ENCODE measurements at regions not wholly inside any gene's neighbourhood (a gene's known extent, or its start where the extent isn't known, plus 50 kb on each side); places are given as distances from the start of the nearest gene placed in this dataset.

GRCh38 chr18:43341014-43341413 lies 63.7 kb upstream of the SYT4 start:
- no peak overlapping the region for H2AK5ac ChIP-seq (ENCODE audit: low read length, severe bottlenecking)
- no peak overlapping the region for H4K91ac ChIP-seq (ENCODE audit: low read length)
- H3K4me2 ChIP-seq (ENCODE audit: low read length, poor library complexity, severe bottlenecking) = no peak overlapping the region
- H2BK12ac ChIP-seq (ENCODE audit: low read length in 2 of 2) = no peak overlapping the region
- no peak overlapping the region for H3K4ac ChIP-seq (ENCODE audit: low read depth in 1 of 2, low read length in 2 of 2)
- H3K79me1 ChIP-seq (replicated peaks; ENCODE audit: low read length, poor library complexity, severe bottlenecking) = no peaks in the 10 kb centered on the region
- no peak overlapping the region for H3K23ac ChIP-seq (ENCODE audit: low read length in 2 of 2)
- no peak overlapping the region for H3K18ac ChIP-seq (ENCODE audit: low read depth in 1 of 2, low read length in 2 of 2)
- WGBS = 95% methylated on average over 3 of the region's 3 CpGs
- no peak overlapping the region for H3K14ac ChIP-seq (ENCODE audit: low read length in 2 of 2)
- no peak overlapping the region for H3K9ac ChIP-seq (ENCODE audit: low read length)
- H2BK15ac ChIP-seq (ENCODE audit: low read depth, poor library complexity, severe bottlenecking) = no peak overlapping the region
- no peak overlapping the region for H2BK120ac ChIP-seq (ENCODE audit: low read depth, low read length)
- no peak overlapping the region for H2BK5ac ChIP-seq (ENCODE audit: low read depth, low read length, poor library complexity, severe bottlenecking)
- no peak for DNase-seq
- H2AFZ ChIP-seq (ENCODE audit: low read depth, low read length) = no peak overlapping the region
- H3K9me3 ChIP-seq (ENCODE audit: control insufficient read depth, low read length) = no peaks in the 10 kb centered on the region
- no peaks in the 10 kb centered on the region for H3K4me1 ChIP-seq (ENCODE audit: control insufficient read depth, insufficient read depth, low read depth, low read length)
- no peaks in the 10 kb centered on the region for H3K27me3 ChIP-seq (ENCODE audit: control insufficient read depth in 1 of 2, insufficient read depth in 1 of 2, low read length in 2 of 2)
- H3K4me3 ChIP-seq (ENCODE audit: insufficient read depth in 1 of 2, low read depth in 1 of 2, low read length in 2 of 2) = no peak overlapping the region
- H3K36me3 ChIP-seq (ENCODE audit: control insufficient read depth in 1 of 2, insufficient read depth in 2 of 2, low read depth in 1 of 2, low read length in 2 of 2) = no peaks in the 10 kb centered on the region
- no peak overlapping the region for H3K27ac ChIP-seq (ENCODE audit: low read length, poor library complexity, severe bottlenecking)
- H4K8ac ChIP-seq (ENCODE audit: low read length) = no peak overlapping the region

- no peaks in the 10 kb centered on the region for H3K79me1 ChIP-seq (replicated peaks; ENCODE audit: low read length, poor library complexity, severe bottlenecking)
- no peak overlapping the region for H2BK15ac ChIP-seq (ENCODE audit: low read depth, poor library complexity, severe bottlenecking)
- no peak for DNase-seq
- no peaks in the 10 kb centered on the region for H3K9me3 ChIP-seq (ENCODE audit: control insufficient read depth, low read length)
- H3K4me2 ChIP-seq (ENCODE audit: low read length, poor library complexity, severe bottlenecking) = no peak overlapping the region
- no peak overlapping the region for H3K4me3 ChIP-seq (ENCODE audit: insufficient read depth in 1 of 2, low read depth in 1 of 2, low read length in 2 of 2)
- H3K23ac ChIP-seq (ENCODE audit: low read length in 2 of 2) = no peak overlapping the region
- H2AFZ ChIP-seq (ENCODE audit: low read depth, low read length) = no peak overlapping the region
- H3K27ac ChIP-seq (ENCODE audit: low read length, poor library complexity, severe bottlenecking) = no peak overlapping the region
- H2BK120ac ChIP-seq (ENCODE audit: low read depth, low read length) = no peak overlapping the region
- H3K36me3 ChIP-seq (ENCODE audit: control insufficient read depth in 1 of 2, insufficient read depth in 2 of 2, low read depth in 1 of 2, low read length in 2 of 2) = no peaks in the 10 kb centered on the region
- no peak overlapping the region for H3K18ac ChIP-seq (ENCODE audit: low read depth in 1 of 2, low read length in 2 of 2)
- no peak overlapping the region for H3K14ac ChIP-seq (ENCODE audit: low read length in 2 of 2)
- H3K4me1 ChIP-seq (ENCODE audit: control insufficient read depth, insufficient read depth, low read depth, low read length) = no peaks in the 10 kb centered on the region
- H2BK12ac ChIP-seq (ENCODE audit: low read length in 2 of 2) = no peak overlapping the region
- no peak overlapping the region for H2AK5ac ChIP-seq (ENCODE audit: low read length, severe bottlenecking)
- no peaks in the 10 kb centered on the region for H3K27me3 ChIP-seq (ENCODE audit: control insufficient read depth in 1 of 2, insufficient read depth in 1 of 2, low read length in 2 of 2)
- H4K8ac ChIP-seq (ENCODE audit: low read length) = no peak overlapping the region
- H3K9ac ChIP-seq (ENCODE audit: low read length) = no peak overlapping the region
- H2BK5ac ChIP-seq (ENCODE audit: low read depth, low read length, poor library complexity, severe bottlenecking) = no peak overlapping the region
- no peak overlapping the region for H3K4ac ChIP-seq (ENCODE audit: low read depth in 1 of 2, low read length in 2 of 2)
- WGBS = 94% methylated on average over 1 of the region's 1 CpG
- H4K91ac ChIP-seq (ENCODE audit: low read length) = no peak overlapping the region
Observed at GRCh38 chr18:43350176-43350575, 72.9 kb upstream of the SYT4 start.

- no peak overlapping the region for H2BK120ac ChIP-seq (ENCODE audit: low read depth, low read length)
- no peak overlapping the region for H3K4me2 ChIP-seq (ENCODE audit: low read length, poor library complexity, severe bottlenecking)
- H3K27ac ChIP-seq (ENCODE audit: low read length, poor library complexity, severe bottlenecking) = no peak overlapping the region
- no peak overlapping the region for H3K9ac ChIP-seq (ENCODE audit: low read length)
- H3K4ac ChIP-seq (ENCODE audit: low read depth in 1 of 2, low read length in 2 of 2) = no peak overlapping the region
- no peak overlapping the region for H2BK5ac ChIP-seq (ENCODE audit: low read depth, low read length, poor library complexity, severe bottlenecking)
- no peak overlapping the region for H4K91ac ChIP-seq (ENCODE audit: low read length)
- H3K79me1 ChIP-seq (replicated peaks; ENCODE audit: low read length, poor library complexity, severe bottlenecking) = no peaks in the 10 kb centered on the region
- H4K8ac ChIP-seq (ENCODE audit: low read length) = no peak overlapping the region
- no peak overlapping the region for H2AFZ ChIP-seq (ENCODE audit: low read depth, low read length)
- H3K36me3 ChIP-seq (ENCODE audit: control insufficient read depth in 1 of 2, insufficient read depth in 2 of 2, low read depth in 1 of 2, low read length in 2 of 2) = no peaks in the 10 kb centered on the region
- no peak overlapping the region for H3K14ac ChIP-seq (ENCODE audit: low read length in 2 of 2)
- no peak overlapping the region for H2BK15ac ChIP-seq (ENCODE audit: low read depth, poor library complexity, severe bottlenecking)
- H3K23ac ChIP-seq (ENCODE audit: low read length in 2 of 2) = no peak overlapping the region
- H3K18ac ChIP-seq (ENCODE audit: low read depth in 1 of 2, low read length in 2 of 2) = no peak overlapping the region
- no peak overlapping the region for H3K4me3 ChIP-seq (ENCODE audit: insufficient read depth in 1 of 2, low read depth in 1 of 2, low read length in 2 of 2)
- no peaks in the 10 kb centered on the region for H3K27me3 ChIP-seq (ENCODE audit: control insufficient read depth in 1 of 2, insufficient read depth in 1 of 2, low read length in 2 of 2)
- H3K4me1 ChIP-seq (ENCODE audit: control insufficient read depth, insufficient read depth, low read depth, low read length) = no peaks in the 10 kb centered on the region
- H2BK12ac ChIP-seq (ENCODE audit: low read length in 2 of 2) = no peak overlapping the region
- no peaks in the 10 kb centered on the region for H3K9me3 ChIP-seq (ENCODE audit: control insufficient read depth, low read length)
- DNase-seq = no peak
- H2AK5ac ChIP-seq (ENCODE audit: low read length, severe bottlenecking) = no peak overlapping the region
Observed at GRCh38 chr18:43364535-43364934, 87.2 kb upstream of the SYT4 start.

- H2AK5ac ChIP-seq (ENCODE audit: low read length, severe bottlenecking) = no peak overlapping the region
- 38% methylated on average over 2 of the region's 2 CpGs for whole genome bisulfite sequencing
- no peak overlapping the region for H4K91ac ChIP-seq (ENCODE audit: low read length)
Observed at GRCh38 chr18:43367895-43368294, 90.6 kb upstream of the SYT4 start.

More at GRCh38 chr18:43367895-43368294, 90.6 kb upstream of the SYT4 start:
- no peak overlapping the region for H3K18ac ChIP-seq (ENCODE audit: low read depth in 1 of 2, low read length in 2 of 2)
- H3K36me3 ChIP-seq (ENCODE audit: control insufficient read depth in 1 of 2, insufficient read depth in 2 of 2, low read depth in 1 of 2, low read length in 2 of 2) = no peaks in the 10 kb centered on the region
- no peak overlapping the region for H3K4me3 ChIP-seq (ENCODE audit: insufficient read depth in 1 of 2, low read depth in 1 of 2, low read length in 2 of 2)
- no peak overlapping the region for H2BK5ac ChIP-seq (ENCODE audit: low read depth, low read length, poor library complexity, severe bottlenecking)
- no peak for DNase-seq
- H3K27ac ChIP-seq (ENCODE audit: low read length, poor library complexity, severe bottlenecking) = no peak overlapping the region
- H3K23ac ChIP-seq (ENCODE audit: low read length in 2 of 2) = no peak overlapping the region
- no peaks in the 10 kb centered on the region for H3K9me3 ChIP-seq (ENCODE audit: control insufficient read depth, low read length)
- no peak overlapping the region for H2BK12ac ChIP-seq (ENCODE audit: low read length in 2 of 2)
- no peak overlapping the region for H2AFZ ChIP-seq (ENCODE audit: low read depth, low read length)
- no peak overlapping the region for H4K8ac ChIP-seq (ENCODE audit: low read length)
- no peaks in the 10 kb centered on the region for H3K27me3 ChIP-seq (ENCODE audit: control insufficient read depth in 1 of 2, insufficient read depth in 1 of 2, low read length in 2 of 2)
- no peaks in the 10 kb centered on the region for H3K4me1 ChIP-seq (ENCODE audit: control insufficient read depth, insufficient read depth, low read depth, low read length)
- H3K9ac ChIP-seq (ENCODE audit: low read length) = no peak overlapping the region
- H2BK120ac ChIP-seq (ENCODE audit: low read depth, low read length) = no peak overlapping the region
- no peak overlapping the region for H3K4ac ChIP-seq (ENCODE audit: low read depth in 1 of 2, low read length in 2 of 2)
- no peaks in the 10 kb centered on the region for H3K79me1 ChIP-seq (replicated peaks; ENCODE audit: low read length, poor library complexity, severe bottlenecking)
- no peak overlapping the region for H2BK15ac ChIP-seq (ENCODE audit: low read depth, poor library complexity, severe bottlenecking)
- H3K4me2 ChIP-seq (ENCODE audit: low read length, poor library complexity, severe bottlenecking) = no peak overlapping the region
- no peak overlapping the region for H3K14ac ChIP-seq (ENCODE audit: low read length in 2 of 2)
